ENCODE measurements at regions not wholly inside any gene's neighbourhood (a gene's known extent, or its start where the extent isn't known, plus 50 kb on each side); places are given as distances from the start of the nearest gene placed in this dataset.

DNA sequence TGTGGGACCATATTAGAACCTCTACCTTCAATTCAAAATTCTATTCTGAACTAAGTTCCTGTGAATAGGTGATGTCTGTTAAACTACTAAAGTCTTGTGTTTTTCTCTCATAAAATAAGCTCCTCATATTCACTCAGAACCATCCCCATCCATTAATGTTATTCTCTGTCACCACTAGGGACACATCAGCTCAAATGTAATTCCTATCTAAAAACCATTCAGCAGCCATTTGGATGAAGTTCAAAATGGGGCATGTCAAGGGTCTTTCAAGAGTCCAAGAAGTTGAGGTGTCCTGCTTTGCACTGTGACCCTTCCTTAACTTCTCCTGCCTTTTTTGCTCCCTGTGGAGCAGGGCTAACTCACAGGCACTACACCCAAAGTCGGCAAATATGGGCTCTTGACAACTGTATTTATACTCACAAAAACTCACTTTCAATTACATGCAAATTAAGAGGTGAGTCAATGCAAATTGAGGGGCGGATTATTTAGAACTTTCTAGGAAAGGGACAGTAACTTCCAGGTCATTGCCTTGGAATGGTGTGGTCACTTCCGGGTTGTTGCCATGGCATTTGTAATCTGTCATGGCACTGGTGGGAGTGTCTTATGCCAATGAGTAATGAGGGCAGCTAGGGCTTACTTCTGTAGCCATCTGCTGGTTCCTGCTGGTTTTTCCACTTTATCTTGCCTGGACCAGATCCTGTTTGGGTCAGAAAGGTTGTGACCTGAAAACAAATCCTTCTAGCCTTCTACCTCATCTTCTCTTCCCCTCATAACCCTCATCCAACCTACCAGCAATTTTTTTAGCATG, 128.2 kb upstream of the COX10 start:
- Histone ChIP-seq H3K4me3 (ENCODE audit: low read length) (no peak overlapping the region), H3K79me2 (replicated peaks; ENCODE audit: insufficient read depth, low read length) (no peaks in the 10 kb centered on the region), H3K27me3 (ENCODE audit: insufficient read depth, low read depth, low read length) (no peaks in the 10 kb centered on the region), H3K9me2 (ENCODE audit: insufficient read depth, low read length) (no peaks in the 10 kb centered on the region), H3K4me2 (ENCODE audit: low read length) (no peak overlapping the region), H3K36me3 (ENCODE audit: insufficient read depth, low read length) (no peaks in the 10 kb centered on the region), H3F3A (ENCODE audit: insufficient read depth, low read length, poor library complexity, severe bottlenecking) (peaks cover 2% of the 10 kb centered on the region), H3K9ac (ENCODE audit: low read length) (no peak overlapping the region), H3K27ac (ENCODE audit: low read length) (no peak overlapping the region), H3K9me3 (ENCODE audit: low read length) (peaks cover 4% of the 10 kb centered on the region), H4K20me1 (ENCODE audit: insufficient read depth) (no peaks in the 10 kb centered on the region), H2AFZ (ENCODE audit: low read depth, low read length) (no peak overlapping the region)
- TF ChIP-seq, protein P1, sequence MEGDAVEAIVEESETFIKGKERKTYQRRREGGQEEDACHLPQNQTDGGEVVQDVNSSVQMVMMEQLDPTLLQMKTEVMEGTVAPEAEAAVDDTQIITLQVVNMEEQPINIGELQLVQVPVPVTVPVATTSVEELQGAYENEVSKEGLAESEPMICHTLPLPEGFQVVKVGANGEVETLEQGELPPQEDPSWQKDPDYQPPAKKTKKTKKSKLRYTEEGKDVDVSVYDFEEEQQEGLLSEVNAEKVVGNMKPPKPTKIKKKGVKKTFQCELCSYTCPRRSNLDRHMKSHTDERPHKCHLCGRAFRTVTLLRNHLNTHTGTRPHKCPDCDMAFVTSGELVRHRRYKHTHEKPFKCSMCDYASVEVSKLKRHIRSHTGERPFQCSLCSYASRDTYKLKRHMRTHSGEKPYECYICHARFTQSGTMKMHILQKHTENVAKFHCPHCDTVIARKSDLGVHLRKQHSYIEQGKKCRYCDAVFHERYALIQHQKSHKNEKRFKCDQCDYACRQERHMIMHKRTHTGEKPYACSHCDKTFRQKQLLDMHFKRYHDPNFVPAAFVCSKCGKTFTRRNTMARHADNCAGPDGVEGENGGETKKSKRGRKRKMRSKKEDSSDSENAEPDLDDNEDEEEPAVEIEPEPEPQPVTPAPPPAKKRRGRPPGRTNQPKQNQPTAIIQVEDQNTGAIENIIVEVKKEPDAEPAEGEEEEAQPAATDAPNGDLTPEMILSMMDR (IDR thresholded peaks at IDR 0.05; ENCODE audit: poor library complexity, severe bottlenecking): no peak
- TF ChIP-seq EZH2 (IDR thresholded peaks at IDR 0.05; ENCODE audit: borderline replicate concordance, insufficient read depth, low read length, poor library complexity, severe bottlenecking): no peak
- TF ChIP-seq RAD21 (conservative IDR thresholded peaks at IDR 0.05): no peak
- no peak for TF ChIP-seq EP300 (conservative IDR thresholded peaks at IDR 0.05; ENCODE audit: poor library complexity, severe bottlenecking)
- TF ChIP-seq POLR2AphosphoS5 (IDR thresholded peaks at IDR 0.05): no peak
- TF ChIP-seq SMC3 (conservative IDR thresholded peaks at IDR 0.05; ENCODE audit: poor library complexity): no peak

DNA sequence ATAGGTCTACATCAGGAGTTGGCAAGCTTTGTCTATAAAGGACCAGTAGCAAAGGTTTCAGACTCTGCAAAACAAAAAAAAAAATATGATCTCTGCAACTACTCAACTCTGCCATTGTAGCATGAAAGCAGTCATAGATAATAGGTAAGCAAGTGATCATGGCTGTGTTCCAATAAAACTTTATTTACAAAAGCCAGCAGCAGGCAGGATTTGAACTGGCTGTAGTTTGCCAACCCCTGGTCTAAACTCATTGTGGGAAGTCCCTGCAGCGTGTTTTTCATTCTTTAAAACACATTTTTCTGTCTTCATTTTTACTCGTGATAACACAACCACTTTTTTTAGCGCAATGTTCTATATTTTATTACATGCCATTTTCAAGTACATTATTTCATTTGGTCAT, 127.5 kb upstream of the COX10 start:
- Histone ChIP-seq H3K79me2 (replicated peaks; ENCODE audit: insufficient read depth, low read length) (no peaks in the 10 kb centered on the region), H3F3A (ENCODE audit: insufficient read depth, low read length, poor library complexity, severe bottlenecking) (peaks cover 2% of the 10 kb centered on the region), H2AFZ (ENCODE audit: low read depth, low read length) (no peak overlapping the region), H3K9me2 (ENCODE audit: insufficient read depth, low read length) (no peaks in the 10 kb centered on the region), H3K27ac (ENCODE audit: low read length) (no peak overlapping the region), H4K20me1 (ENCODE audit: insufficient read depth) (no peaks in the 10 kb centered on the region), H3K27me3 (ENCODE audit: insufficient read depth, low read depth, low read length) (no peaks in the 10 kb centered on the region), H3K4me2 (ENCODE audit: low read length) (no peak overlapping the region), H3K4me3 (ENCODE audit: low read length) (no peak overlapping the region), H3K9ac (ENCODE audit: low read length) (no peak overlapping the region), H3K9me3 (ENCODE audit: low read length) (peaks cover 4% of the 10 kb centered on the region), H3K36me3 (ENCODE audit: insufficient read depth, low read length) (no peaks in the 10 kb centered on the region)
- no peak for TF ChIP-seq POLR2AphosphoS5 (IDR thresholded peaks at IDR 0.05)
- TF ChIP-seq EZH2 (IDR thresholded peaks at IDR 0.05; ENCODE audit: borderline replicate concordance, insufficient read depth, low read length, poor library complexity, severe bottlenecking): no peak
- no peak for TF ChIP-seq EP300 (conservative IDR thresholded peaks at IDR 0.05; ENCODE audit: poor library complexity, severe bottlenecking)
- TF ChIP-seq RAD21 (conservative IDR thresholded peaks at IDR 0.05): no peak
- TF ChIP-seq, protein P2, sequence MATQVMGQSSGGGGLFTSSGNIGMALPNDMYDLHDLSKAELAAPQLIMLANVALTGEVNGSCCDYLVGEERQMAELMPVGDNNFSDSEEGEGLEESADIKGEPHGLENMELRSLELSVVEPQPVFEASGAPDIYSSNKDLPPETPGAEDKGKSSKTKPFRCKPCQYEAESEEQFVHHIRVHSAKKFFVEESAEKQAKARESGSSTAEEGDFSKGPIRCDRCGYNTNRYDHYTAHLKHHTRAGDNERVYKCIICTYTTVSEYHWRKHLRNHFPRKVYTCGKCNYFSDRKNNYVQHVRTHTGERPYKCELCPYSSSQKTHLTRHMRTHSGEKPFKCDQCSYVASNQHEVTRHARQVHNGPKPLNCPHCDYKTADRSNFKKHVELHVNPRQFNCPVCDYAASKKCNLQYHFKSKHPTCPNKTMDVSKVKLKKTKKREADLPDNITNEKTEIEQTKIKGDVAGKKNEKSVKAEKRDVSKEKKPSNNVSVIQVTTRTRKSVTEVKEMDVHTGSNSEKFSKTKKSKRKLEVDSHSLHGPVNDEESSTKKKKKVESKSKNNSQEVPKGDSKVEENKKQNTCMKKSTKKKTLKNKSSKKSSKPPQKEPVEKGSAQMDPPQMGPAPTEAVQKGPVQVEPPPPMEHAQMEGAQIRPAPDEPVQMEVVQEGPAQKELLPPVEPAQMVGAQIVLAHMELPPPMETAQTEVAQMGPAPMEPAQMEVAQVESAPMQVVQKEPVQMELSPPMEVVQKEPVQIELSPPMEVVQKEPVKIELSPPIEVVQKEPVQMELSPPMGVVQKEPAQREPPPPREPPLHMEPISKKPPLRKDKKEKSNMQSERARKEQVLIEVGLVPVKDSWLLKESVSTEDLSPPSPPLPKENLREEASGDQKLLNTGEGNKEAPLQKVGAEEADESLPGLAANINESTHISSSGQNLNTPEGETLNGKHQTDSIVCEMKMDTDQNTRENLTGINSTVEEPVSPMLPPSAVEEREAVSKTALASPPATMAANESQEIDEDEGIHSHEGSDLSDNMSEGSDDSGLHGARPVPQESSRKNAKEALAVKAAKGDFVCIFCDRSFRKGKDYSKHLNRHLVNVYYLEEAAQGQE (IDR thresholded peaks at IDR 0.05; ENCODE audit: borderline replicate concordance): no peak
- TF ChIP-seq, protein P1 (IDR thresholded peaks at IDR 0.05; ENCODE audit: poor library complexity, severe bottlenecking): no peak
- TF ChIP-seq MXI1 (conservative IDR thresholded peaks at IDR 0.05; ENCODE audit: poor library complexity, severe bottlenecking): no peak
- TF ChIP-seq TAF1 (IDR thresholded peaks at IDR 0.05; ENCODE audit: low read depth): no peak
- no peak for TF ChIP-seq SMC3 (conservative IDR thresholded peaks at IDR 0.05; ENCODE audit: poor library complexity)
